Left ventricle myocardium inferior (tissue), 1 donor: ENCODE measurements at regions not wholly inside any gene's neighbourhood (a gene's known extent, or its start where the extent isn't known, plus 50 kb on each side); places are given as distances from the start of the nearest gene placed in this dataset.

Source experiments
- DNase-seq: peaks from one replicate; pipeline ENCODE4 v3.0.0-alpha.2; 2020
- H3K27ac ChIP-seq: fragments of 200-600 bp; replicated peaks from 2 replicates; pipeline ENCODE4 v1.8.0; 2021
- H3K27me3 ChIP-seq: fragments of 200-600 bp; 2 replicates; pipeline ENCODE4 v1.8.0; 2021; ENCODE audit warnings: low read depth
- H3K36me3 ChIP-seq: fragments of 200-600 bp; 2 replicates; pipeline ENCODE4 v1.8.0; 2021
- H3K4me1 ChIP-seq: fragments of 200-600 bp; 2 replicates; pipeline ENCODE4 v1.8.0; 2021
- H3K4me3 ChIP-seq: fragments of 200-600 bp; 2 replicates; pipeline ENCODE4 v1.8.0; 2021; ENCODE audit warnings: mild to moderate bottlenecking, moderate library complexity
- H3K9me3 ChIP-seq: fragments of 200-600 bp; replicated peaks from 2 replicates; pipeline ENCODE4 v1.8.0; 2021
- intact Hi-C: fragments of 100-400 bp; cut with micrococcal nuclease; formaldehyde crosslinking; loops from one replicate; pipeline ENCODE4 v1.11.0; 2022
- TF ChIP-seq, protein P1 (sequence below): fragments of 200-600 bp; IDR thresholded peaks from 2 replicates; pipeline ENCODE4 v1.8.0; 2021; ENCODE audit warnings: antibody characterized with exemption, mild to moderate bottlenecking, borderline replicate concordance
- donor health status: DM: no; HTN: yes; CAD: no; lungs with severe emphysema.

DNA sequence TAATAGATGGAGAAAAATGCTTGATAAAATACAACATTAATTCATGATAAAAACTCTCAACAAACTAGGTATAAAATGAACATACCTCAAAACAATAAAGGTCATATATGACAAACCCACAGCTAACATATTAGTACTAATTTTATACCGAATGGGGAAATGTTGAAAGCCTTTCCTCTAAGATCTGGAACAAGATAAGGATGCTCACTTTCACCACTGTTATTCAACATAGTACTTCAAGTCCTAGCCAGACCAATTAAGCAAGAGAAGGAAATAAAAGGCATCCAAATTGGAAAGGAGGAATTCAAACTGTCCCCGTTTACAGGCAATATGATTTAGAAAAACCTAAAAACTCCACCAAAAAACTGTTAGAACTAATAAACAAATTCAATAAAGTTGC, 61.5 kb upstream of the CTIF start:
- Histone ChIP-seq H3K27me3 (no peaks in the 10 kb centered on the region), H3K9me3 (peaks cover 6% of the 10 kb centered on the region), H3K36me3 (no peaks in the 10 kb centered on the region), H3K4me3 (no peak overlapping the region), H3K4me1 (peaks cover 4% of the 10 kb centered on the region), H3K27ac (no peak overlapping the region)
- DNase-seq, result no peak
- intact Hi-C loops, result loop anchor here (5.0 kb wide), 1 partner anchor 185 kb away; no protein-coding TSS in a partner anchor
- TF ChIP-seq, protein P1, sequence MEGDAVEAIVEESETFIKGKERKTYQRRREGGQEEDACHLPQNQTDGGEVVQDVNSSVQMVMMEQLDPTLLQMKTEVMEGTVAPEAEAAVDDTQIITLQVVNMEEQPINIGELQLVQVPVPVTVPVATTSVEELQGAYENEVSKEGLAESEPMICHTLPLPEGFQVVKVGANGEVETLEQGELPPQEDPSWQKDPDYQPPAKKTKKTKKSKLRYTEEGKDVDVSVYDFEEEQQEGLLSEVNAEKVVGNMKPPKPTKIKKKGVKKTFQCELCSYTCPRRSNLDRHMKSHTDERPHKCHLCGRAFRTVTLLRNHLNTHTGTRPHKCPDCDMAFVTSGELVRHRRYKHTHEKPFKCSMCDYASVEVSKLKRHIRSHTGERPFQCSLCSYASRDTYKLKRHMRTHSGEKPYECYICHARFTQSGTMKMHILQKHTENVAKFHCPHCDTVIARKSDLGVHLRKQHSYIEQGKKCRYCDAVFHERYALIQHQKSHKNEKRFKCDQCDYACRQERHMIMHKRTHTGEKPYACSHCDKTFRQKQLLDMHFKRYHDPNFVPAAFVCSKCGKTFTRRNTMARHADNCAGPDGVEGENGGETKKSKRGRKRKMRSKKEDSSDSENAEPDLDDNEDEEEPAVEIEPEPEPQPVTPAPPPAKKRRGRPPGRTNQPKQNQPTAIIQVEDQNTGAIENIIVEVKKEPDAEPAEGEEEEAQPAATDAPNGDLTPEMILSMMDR, result no peak

DNA sequence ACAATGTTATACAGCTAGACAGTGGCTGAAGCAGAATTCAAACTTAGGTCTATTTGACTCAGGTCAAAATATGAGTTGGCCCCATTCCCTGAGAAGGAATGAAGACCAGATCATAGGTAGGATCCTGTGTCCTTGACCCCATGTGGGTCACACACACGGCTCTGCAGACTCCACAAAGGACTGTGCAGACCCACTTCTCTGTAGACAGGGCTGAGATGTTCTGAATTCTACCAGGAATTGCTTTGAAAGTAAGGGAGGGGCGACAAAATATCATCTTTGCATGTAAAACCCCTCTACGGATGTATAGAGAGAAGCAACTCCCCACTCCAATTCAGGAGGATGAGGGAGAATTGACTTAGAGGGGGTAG, 62.3 kb upstream of the CTIF start:
- intact Hi-C loops, result loop anchor here (5.0 kb wide), 1 partner anchor 186 kb away; no protein-coding TSS in a partner anchor

DNA sequence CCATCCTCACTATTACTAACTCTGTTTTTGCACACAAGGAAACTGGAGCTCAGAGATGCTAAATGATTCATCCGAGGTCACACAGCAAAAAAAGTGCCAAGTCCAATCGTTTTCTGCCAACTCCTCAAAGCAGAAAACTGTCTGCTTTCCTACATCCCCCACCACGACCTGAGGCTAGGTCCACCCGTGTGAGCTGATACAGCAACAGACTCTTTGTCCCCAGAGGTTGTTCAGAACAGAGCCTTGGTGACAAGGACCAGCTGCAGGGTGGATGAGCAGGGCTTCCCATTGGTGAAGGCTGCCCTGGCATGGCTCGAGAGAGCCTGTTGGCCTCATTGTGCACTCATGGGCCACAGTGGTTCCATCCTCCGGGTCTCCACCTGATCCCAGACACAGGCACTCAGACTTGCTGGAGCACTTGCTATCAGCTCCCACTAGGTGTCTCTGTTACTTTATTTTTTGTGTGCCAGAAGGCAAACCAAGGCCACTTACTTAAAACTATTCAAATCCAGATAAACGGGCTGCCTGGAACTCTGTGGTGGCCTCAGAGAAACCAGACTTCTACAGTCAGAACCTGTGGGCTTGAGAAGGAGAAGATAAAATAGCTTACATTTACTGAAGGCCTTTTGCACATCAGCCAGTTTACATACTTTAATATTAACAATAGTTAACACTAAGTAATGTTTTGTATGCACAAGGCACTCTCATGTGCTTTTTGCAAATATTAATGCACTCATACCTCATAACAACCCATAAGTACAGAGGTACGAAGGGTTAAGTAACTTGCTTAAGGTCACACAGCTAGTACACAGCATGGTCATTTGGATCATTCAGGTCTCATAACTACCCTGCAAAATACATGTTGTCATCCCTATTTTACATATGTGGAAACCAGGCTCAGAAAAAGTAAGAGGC, 62.9 kb upstream of the CTIF start:
- DNase-seq, result no peak
- H3K27ac ChIP-seq, result no peak overlapping the region
- intact Hi-C loops, result loop anchor here (5.0 kb wide), 1 partner anchor 186 kb away; no protein-coding TSS in a partner anchor

More for the DNA sequence above, 62.3 kb upstream of the CTIF start:
- DNase-seq, result no peak
- Histone ChIP-seq H3K9me3 (peaks cover 6% of the 10 kb centered on the region), H3K4me3 (no peak overlapping the region), H3K4me1 (peaks cover 4% of the 10 kb centered on the region), H3K27me3 (no peaks in the 10 kb centered on the region), H3K27ac (no peak overlapping the region), H3K36me3 (no peaks in the 10 kb centered on the region)
- TF ChIP-seq, protein P1, result no peak

DNA sequence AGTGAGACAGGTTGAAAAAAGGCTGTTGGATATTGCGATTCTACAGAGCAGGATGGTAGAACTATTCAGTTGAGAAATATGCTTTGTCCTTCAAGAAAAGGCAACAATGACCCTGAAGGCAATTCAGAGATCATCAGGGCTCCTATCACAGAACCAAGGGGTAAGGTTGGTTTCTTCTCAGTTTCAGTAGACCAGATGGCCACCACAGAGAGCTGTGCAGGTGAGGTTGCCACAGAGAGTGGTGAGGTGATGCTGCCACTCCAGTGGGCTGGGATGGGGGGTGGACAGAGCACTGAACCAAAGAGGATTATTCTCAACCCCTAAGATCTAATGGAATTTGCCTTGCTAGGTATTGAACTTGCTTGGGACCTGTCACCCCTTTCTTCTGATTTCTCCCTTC, 64.6 kb upstream of the ZBTB7C start:
- H3K36me3 ChIP-seq, result no peaks in the 10 kb centered on the region
- TF ChIP-seq, protein P1, result no peak
- peaks cover 6% of the 10 kb centered on the region for H3K9me3 ChIP-seq
- no peak overlapping the region for H3K4me3 ChIP-seq
- no peaks in the 10 kb centered on the region for H3K27me3 ChIP-seq
- DNase-seq, result no peak
- H3K4me1 ChIP-seq, result peaks cover 17% of the 10 kb centered on the region
- intact Hi-C loops, result no loop called here
- H3K27ac ChIP-seq, result no peak overlapping the region

More for the DNA sequence above, 62.9 kb upstream of the CTIF start:
- Histone ChIP-seq H3K36me3 (no peaks in the 10 kb centered on the region), H3K4me1 (peaks cover 10% of the 10 kb centered on the region), H3K27me3 (no peaks in the 10 kb centered on the region), H3K4me3 (no peak overlapping the region), H3K9me3 (peaks cover 6% of the 10 kb centered on the region)
- TF ChIP-seq, protein P1, result peak; percentile 92

DNA sequence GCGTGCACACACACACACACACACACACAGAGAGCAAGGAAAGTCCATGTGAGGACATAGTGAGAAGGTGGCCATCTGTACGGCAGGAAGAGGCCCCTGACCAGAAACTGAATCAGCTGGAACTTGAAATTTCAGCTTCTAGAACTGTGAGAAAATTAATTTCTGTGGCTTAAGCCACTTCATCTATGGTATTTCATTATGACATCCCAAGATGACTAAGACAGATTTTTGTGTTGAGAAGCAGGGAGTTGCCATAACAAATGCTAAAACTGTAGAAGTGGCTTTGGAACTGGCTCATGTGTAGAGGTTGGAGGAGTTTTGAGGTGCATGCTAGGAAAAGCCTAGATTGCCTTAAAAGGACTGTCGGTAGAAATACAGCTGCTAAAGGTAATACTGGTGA, 63.4 kb upstream of the ZBTB7C start:
- H3K9me3 ChIP-seq, result no peaks in the 10 kb centered on the region
- H3K4me3 ChIP-seq, result no peak overlapping the region
- intact Hi-C loops, result no loop called here
- TF ChIP-seq, protein P1, result no peak
- H3K27me3 ChIP-seq, result no peaks in the 10 kb centered on the region
- peaks cover 17% of the 10 kb centered on the region for H3K4me1 ChIP-seq
- no peak overlapping the region for H3K27ac ChIP-seq
- DNase-seq, result no peak
- no peaks in the 10 kb centered on the region for H3K36me3 ChIP-seq
